GM10266 (cell line): ENCODE measurements at regions not wholly inside any gene's neighbourhood (a gene's known extent, or its start where the extent isn't known, plus 50 kb on each side); places are given as distances from the start of the nearest gene placed in this dataset.

Experiments
- DNase-seq: peaks from one replicate; pipeline ENCODE4 v3.0.0; 2012; ENCODE audit errors: extremely low spot score
- CTCF ChIP-seq: IDR thresholded peaks from 2 replicates; pipeline ENCODE4 v1.5.1; 2012; ENCODE audit warnings: mild to moderate bottlenecking, low read depth; ENCODE audit not compliant: control insufficient read depth, insufficient read depth; ENCODE audit errors: missing control alignments

- no peak for TF ChIP-seq CTCF
- no peak for DNase-seq
These were observed 147.7 kb downstream of the ABCC12 start for GRCh38 chr16:48008011-48008525.

- no peak for DNase-seq
- no peak for TF ChIP-seq CTCF
These were observed 151.6 kb downstream of the ABCC12 start for GRCh38 chr16:48004141-48004695.

- no peak for DNase-seq
- TF ChIP-seq CTCF = no peak
These were observed 152.4 kb downstream of the ABCC12 start for GRCh38 chr16:48003206-48003907.

GRCh38 chr16:48001324-48001895 is 154.4 kb downstream of the ABCC12 start:
- no peak for DNase-seq

GRCh38 chr16:48000622-48001021 is 155.2 kb downstream of the ABCC12 start:
- no peak for TF ChIP-seq CTCF
- no peak for DNase-seq

More at GRCh38 chr16:48001324-48001895, 154.4 kb downstream of the ABCC12 start:
- TF ChIP-seq CTCF = no peak

- no peak for DNase-seq
- no peak for TF ChIP-seq CTCF
These were observed 156.2 kb downstream of the ABCC12 start for GRCh38 chr16:47999595-47999994.

- TF ChIP-seq CTCF = no peak
- DNase-seq = no peak
These were observed 160.4 kb downstream of the ABCC12 start for GRCh38 chr16:47995354-47995753.
